GM12874 (cell line): ENCODE measurements at regions not wholly inside any gene's neighbourhood (a gene's known extent, or its start where the extent isn't known, plus 50 kb on each side); places are given as distances from the start of the nearest gene placed in this dataset.

Source experiments
- CTCF ChIP-seq: IDR thresholded peaks from 2 replicates; pipeline ENCODE4 v1.5.1; 2011; ENCODE audit warnings: low read depth, mild to moderate bottlenecking, control low read depth, low read length, moderate library complexity; ENCODE audit not compliant: insufficient read depth

- TF ChIP-seq CTCF, result no peak
Measured at GRCh38 chr20:40081653-40082052, 607.4 kb downstream of the MAFB start.

GRCh38 chr20:40080041-40080652 lies 608.9 kb downstream of the MAFB start:
- TF ChIP-seq CTCF, result no peak

- no peak for TF ChIP-seq CTCF
Measured at GRCh38 chr20:40073535-40074111, 615.4 kb downstream of the MAFB start.

- TF ChIP-seq CTCF, result no peak
Measured at GRCh38 chr20:40072907-40073306, 616.1 kb downstream of the MAFB start.

- TF ChIP-seq CTCF, result no peak
Measured at GRCh38 chr20:40056171-40056570, 632.9 kb downstream of the MAFB start.

- no peak for TF ChIP-seq CTCF
Measured at GRCh38 chr20:40055711-40056110, 633.3 kb downstream of the MAFB start.

GRCh38 chr20:40054311-40054710 lies 634.7 kb downstream of the MAFB start:
- TF ChIP-seq CTCF, result no peak
